Renal cortex interstitium (tissue), 11 donors: ENCODE measurements at regions not wholly inside any gene's neighbourhood (a gene's known extent, or its start where the extent isn't known, plus 50 kb on each side); places are given as distances from the start of the nearest gene placed in this dataset.
"Not testable (repeated sequence)": the region's sequence is repeated elsewhere in the genome, so short reads cannot be mapped to it uniquely, and the experiment has no call there.

Experiments
- DNase-seq, 11 donors: peaks; one replicate each; pipeline ENCODE4 v3.0.0-alpha.2; 2013; ENCODE audit warnings: low read depth in 9 of 11, low spot score in 4 of 11; ENCODE audit errors: extremely low read depth in 1 of 11

GRCh38 chr5:174573221-174573994 lies 151.0 kb upstream of the MSX2 start:
- no peak for DNase-seq

DNA sequence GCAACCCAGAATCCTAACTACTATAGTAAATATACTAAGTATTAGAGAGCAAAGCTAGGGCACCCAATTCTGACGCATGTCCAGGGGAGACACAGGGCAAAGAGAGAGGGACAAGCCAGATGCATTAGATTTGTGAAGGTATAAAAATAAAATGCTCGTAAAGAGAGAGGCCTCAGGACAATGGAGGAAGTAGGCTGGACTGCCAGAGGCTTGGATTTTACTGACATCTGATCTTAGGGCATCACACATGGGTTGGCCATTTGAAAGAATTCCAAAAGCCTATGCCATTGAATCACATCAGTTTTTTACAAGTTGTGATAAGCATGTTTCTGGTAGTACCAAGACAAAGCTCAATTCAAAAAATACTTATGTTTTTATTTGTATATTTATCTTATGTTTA lies 149.3 kb upstream of the MSX2 start:
- DNase-seq, result no peak

DNA sequence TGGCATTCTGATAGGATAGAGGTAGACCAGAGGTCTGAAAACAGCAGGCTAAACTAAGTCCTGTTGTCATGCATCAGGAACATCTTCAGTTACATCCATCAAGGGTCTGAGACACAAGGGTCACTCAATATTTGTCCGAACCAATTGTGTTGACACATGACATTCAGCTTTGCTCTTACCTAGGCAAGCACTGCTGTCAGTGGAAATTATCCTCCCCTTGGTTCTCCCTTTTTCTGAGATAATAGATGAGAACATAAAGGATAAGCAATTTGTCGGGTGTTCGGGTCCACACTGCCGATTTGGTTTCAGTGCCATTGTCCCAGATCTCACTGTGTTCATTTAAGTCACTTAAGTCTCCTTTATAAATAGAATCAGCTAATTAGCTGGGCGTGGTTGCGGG lies 148.3 kb upstream of the MSX2 start:
- no peak for DNase-seq

DNA sequence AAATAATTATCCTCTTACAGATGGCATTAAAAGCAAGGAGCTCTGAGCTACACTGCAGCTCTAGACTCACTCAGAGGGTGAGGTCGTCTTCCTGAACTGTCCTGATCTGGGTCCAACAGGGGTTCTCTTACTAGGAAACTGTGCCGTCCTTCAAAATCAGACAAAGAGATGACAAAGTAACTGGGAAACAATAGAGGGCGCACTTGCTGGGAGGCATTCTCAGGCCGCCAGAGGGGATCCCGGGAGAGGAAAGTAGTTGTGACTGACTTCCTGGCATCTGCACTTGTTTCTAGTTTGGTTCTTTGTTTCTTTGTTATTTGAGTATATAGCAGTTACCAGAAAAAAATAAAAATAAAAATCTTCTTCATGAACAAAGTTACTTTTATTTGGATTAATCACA lies 142.9 kb upstream of the MSX2 start:
- peak in 1 of 11 donors; percentile 3 for DNase-seq

DNA sequence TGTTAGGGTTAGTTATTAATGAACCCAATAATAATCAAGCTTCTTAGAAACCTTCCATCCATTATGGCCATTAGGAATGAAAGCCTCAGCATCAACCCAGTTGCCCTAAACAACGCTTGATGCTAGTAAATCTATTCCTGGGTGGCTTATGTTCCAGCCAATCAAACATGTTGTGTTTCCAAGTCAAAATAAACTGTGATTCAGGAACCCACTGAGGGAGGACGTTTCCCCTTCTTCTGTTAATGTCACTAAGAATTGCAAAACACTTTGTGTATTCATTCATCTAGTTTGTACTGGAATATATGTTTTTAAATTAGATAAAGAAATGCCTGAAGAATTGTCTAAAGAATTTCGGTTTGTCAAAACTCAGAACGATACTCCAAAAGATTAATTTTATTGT lies 142.5 kb upstream of the MSX2 start:
- DNase-seq, result no peak

GRCh38 chr5:174583071-174583470 lies 141.3 kb upstream of the MSX2 start:
- DNase-seq, result no peak

DNA sequence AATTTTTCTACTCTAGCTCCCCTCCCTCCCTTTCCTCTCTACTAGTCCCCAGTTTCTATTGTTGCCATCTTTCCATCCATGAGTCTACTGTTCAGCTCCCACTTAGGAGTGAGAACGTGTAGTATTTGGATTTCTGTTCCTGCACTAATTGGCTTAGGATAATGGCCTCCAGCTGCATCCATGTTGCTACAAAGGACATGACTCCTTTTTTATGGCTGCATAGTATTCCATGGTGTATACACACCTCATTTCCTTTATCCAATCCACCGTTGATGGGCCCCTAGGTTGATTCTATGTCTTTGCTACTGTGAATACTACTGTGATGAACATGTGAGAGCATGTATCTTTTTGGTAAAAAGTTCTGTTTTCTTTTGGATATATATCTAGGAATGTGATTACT lies 138.9 kb upstream of the MSX2 start:
- DNase-seq, result no peak

DNA sequence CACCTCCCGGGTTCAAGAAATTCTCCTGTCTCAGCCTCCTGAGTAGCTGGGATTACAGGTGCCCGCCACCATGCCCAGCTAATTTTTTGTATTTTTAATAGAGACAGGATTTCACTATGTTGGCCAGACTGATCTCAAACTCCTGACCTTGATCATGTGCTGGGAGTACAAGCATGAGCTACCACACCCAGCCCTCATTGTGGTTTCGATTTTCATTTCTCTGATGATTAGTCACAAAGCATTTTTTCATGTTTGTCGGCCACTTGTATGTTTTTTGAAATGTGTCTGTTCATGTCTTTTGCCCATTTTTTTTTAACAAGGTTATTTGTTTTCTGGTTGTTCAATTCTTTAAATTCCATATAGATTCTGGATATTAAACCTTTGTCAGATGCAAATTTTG lies 138.2 kb upstream of the MSX2 start:
- not testable (repeated sequence) for DNase-seq

GRCh38 chr5:174589011-174589410 lies 135.4 kb upstream of the MSX2 start:
- no peak for DNase-seq

DNA sequence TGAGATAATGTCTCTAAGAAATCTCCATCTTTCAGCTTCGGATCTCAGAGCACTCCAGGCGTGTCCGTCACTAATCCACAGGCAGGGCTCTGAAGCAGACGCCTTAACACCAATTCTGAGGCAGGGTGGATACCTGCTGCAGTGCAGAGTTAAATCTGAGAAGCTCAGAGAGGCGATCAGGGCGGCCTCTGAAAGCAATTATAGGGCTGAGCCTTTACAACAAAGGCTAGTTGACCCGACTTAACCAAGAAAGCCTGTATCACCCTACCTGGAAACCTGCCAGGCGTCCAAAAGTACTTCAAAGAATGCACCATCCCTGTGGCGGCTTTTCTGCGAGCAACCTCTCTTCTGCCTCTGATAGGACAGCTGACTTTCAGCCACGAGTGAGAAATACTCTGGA lies 134.8 kb upstream of the MSX2 start:
- no peak for DNase-seq

DNA sequence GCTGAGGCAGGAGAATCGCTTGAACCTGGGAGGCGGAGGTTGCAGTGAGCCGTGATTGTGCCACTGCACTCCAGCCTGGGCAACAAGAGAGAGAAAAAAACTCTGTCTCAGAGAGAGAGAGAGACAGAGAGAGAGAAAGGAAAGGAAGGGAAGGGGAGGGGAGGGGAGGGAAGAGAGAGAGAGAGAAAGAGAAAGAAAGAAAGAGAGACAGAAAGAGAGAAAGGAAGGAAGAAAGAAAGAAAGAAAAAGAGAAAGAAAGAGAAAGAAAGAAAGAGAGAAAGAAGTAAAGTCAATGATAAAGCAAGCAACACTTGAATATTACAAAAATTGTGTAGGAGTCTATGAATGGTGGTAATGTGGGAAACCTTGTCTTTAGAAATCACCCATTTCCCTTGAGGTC lies 133.6 kb upstream of the MSX2 start:
- DNase-seq, result no peak

DNA sequence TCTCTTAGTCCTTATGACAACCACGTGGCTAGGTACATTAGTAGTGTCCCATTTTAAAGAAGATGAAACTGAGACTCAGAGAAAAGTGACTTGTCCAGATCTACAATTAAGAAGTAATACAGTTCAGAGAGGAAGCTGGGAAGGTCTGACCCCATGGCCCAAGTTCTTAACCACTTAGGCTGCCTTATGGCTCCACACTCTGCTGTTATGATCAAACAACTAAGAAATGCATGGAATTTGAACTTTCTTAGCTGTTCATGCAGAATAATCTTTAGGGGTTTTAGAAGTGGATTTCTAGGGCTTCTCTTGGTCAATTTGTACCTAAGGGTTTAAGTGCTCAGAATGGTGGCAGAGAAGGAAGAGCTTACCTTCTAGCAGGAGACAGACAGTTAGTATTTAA lies 128.0 kb upstream of the MSX2 start:
- no peak for DNase-seq

GRCh38 chr5:174599992-174600391 lies 124.4 kb upstream of the MSX2 start:
- no peak for DNase-seq

DNA sequence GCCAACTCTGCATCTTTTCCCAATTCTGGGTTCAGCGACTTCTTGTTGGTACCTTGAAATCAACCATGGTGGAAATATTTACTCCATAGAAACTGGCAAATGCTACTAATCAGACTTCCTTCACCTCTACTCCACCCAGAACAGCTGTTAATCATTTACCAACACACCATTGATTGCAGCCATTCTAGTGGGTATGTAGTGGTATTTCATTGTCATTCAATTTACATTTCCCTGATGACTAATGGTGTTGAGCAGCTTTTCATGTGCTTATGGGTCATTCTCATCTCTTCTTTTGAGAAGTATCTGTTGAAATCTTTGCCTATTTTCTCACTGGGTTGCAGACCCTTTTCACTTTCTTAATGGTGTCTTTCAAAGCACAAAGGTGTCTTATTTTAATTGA lies 122.4 kb upstream of the MSX2 start:
- DNase-seq, result no peak

DNA sequence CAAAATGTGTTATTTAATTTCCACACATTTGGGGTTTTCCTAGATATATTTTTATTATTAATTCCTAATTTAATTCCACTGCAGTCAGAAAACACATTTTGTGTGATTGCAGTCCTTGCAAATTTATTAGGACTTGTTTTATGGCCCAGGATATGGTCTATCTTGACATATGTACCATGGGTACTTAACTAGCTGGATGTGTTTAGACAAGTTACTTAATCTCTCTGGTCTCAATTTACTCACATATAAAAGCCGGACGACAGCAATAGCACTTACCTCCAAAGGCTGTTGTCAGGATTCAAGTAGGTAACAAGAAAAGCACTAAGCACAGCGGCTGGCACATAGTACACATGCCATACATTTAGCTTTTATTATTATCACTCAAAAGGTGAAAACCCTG lies 118.2 kb upstream of the MSX2 start:
- DNase-seq, result no peak

GRCh38 chr5:174606646-174607045 lies 117.7 kb upstream of the MSX2 start:
- no peak for DNase-seq

DNA sequence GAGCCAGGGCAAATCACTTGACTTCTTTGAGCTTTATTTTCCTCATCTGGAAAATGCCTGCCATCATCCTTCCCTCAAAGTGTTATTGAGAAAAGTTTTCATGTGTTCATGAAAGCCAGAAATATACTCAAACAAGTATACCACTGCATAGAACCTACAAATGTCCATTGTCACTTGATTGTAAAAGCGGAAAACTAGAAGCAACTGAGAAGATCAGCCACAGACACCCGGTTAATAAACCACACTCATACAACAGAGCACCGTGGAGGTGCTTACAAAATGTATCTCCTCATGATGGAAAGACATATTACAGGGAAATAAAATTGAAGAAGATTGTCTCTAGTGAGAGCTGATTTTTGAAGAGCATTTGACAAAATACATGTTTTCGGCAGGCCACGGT lies 117.2 kb upstream of the MSX2 start:
- no peak for DNase-seq

DNA sequence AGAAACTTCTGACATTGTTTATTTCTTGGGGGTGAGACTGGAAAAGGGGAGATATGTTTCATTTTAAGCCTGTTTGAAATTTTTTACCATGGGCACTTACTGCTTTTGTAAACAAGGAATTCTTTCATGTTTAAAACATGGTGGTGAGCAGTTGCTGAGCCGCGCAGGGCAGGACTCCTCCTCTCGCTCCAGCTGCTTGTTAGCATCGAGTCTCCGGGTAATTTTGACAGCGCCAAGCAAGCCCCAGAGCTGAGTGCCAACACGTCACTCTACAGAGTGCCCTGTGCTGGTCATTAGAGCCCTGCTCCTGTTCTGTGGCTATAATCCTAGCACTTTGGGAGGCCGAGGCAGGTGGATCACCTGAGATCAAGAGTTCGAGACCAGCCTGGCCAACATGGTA lies 116.5 kb upstream of the MSX2 start:
- DNase-seq, result no peak

- peak in 9 of 11 donors; percentile 21 to 49 (median 29) for DNase-seq
Measured at GRCh38 chr5:174608631-174609097, 115.7 kb upstream of the MSX2 start.

DNA sequence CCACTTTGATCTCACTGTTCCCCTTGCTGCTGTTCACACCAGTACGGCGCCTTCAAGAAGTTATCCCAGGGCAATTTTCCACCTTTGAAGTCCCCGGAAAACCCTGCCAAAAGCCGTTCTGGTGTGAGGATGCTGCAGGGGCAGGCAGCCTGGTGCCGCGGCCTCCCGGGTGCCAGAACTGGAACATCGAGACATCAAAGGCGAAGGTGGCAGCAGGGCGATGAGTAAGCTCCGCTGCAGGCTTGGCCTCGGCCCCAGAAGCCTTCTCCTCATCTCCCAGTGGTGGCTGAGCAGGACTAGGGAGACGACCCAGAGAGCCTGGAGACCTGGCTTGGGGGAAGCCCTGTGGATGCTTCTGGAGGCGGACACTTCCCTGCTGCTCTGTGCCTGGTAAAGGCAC lies 115.3 kb upstream of the MSX2 start:
- no peak for DNase-seq

DNA sequence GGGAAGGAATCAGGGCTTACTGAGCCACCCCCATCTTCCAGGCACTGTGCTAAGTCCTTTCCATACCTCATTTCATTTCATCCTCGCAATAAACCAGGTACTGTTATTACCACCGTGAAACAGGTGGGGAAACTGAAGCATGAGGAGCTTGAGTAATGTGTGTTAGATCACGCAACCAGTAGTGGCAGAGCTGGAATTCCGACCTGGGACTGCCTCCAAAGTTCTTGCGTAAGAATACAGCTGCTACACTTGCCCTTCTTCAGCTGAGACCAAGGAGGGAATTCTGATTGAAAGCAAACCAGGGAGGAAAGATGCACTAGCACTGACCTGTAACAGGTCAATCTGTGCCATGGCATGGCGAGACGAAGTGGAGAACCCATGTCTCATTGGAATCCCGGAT lies 113.4 kb upstream of the MSX2 start:
- DNase-seq, result no peak
